NCI-H774 (cell line): ENCODE measurements at regions not wholly inside any gene's neighbourhood (a gene's known extent, or its start where the extent isn't known, plus 50 kb on each side); places are given as distances from the start of the nearest gene placed in this dataset.
A peak's percentile ranks its signal among the peaks of the same experiment; 100 is the strongest.
"Not testable (repeated sequence)": the region's sequence is repeated elsewhere in the genome, so short reads cannot be mapped to it uniquely, and the experiment has no call there.

Experiments
- DNase-seq: peaks from one replicate; lab custom pipeline; 2025; lab: John Stamatoyannopoulos, UW

DNA sequence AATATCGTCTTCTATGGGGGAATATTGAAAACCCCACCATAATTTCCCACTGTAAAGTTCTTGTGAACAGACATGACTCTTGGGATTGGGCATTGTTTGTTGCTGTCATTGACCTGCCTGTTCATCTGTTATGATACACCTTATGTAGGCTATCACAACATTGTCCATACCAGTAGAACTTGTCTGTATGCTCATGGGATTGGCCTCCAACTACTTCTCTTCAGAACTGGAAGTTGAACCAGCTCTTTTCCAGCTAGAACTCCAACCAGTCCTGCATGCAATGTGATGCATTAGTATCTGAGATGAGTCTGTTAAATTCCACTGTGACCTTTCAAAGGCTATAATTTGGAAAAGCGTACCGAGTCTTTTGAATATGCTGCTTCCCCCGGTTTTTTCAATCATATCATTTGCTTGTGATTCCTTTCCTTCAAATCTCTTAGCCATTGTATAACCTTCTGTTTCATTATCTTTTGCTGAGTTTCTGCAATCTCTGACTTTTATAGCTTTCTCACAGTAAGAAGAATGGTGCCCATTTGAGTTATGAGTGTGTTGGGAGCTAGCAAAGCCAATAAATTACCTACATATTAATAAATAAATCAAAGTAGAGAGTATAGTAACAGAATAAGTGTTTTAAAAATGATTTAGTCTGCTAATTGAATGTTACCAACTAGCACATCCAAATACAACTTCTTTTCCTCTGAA, 101.9 kb downstream of the PLK2 start:
- no peak for DNase-seq

DNA sequence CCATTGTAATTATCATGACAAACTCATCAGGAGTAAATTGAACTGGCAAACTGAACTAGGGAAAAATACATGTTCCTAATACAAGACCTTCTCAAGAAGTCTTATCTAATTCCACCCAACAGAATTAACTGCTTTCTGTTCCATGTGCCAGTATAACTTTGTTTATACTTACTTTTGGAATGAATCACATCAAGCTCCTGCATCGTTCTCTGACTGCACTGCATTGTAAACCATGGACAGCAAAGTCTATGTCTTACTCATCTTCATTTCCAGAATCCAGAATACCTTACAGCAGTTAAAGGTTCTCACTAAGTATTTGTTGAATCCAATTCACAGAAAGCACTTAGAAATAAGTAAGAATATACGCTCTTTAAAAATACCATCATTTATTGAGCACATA, 102.8 kb downstream of the PLK2 start:
- no peak for DNase-seq

GRCh38 chr5:58356662-58357061, 103.2 kb downstream of the PLK2 start:
- no peak for DNase-seq

DNA sequence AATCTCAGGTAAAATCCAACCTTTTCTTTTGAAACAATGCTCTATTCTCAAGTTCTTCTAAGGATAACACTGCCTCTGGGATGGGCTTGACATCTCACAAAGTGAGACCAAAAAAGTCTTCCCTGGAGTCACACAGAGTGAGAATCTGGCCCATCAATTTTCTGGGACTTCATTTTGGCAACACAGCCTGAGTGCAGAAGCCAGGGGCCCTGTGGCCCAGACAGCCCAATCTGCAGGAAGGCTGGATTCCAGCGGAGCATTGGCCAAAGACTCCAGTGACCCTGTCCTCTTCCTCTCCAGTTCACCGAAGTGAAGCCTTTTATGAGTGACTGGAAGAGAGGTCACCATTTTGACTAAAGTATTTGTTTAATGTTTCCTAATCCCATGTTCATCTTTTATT, 105.1 kb downstream of the PLK2 start:
- no peak for DNase-seq

DNA sequence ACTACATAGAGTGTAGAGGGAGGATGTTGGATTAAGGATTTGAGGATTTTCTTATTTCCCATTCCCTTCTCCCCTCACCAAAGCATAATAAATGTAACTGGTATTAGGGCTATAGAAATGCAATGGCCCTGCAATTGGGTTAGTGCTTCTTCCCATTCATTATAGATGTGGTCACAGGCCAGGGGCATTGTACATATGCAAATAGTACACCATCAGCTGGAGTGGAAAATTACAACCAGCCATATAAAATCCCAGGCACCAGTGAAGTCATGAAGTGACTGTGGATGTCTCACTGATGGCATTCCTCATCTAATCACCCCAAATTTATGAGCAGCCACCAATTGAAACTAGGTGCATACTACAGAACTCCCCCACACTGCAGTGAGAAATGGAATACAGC, 105.9 kb downstream of the PLK2 start:
- DNase-seq: no peak

DNA sequence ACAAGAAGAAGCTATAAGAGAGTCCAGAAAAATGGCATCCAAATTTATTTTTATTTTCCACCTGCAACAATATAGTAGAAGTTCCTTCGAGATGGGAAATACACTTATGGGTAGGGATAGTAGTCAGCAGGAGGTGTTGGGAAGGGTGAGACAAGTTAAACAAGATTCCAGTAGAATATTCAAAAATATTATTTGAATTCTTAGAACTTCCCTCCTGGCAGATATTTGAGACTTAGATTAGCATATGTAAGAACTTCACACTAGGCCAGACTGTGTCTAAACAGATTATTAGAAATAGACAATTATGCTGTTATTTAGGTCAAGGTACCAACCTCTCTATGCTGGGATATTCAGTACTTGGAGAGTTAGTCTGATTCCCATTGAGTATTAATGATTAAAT, 108.7 kb downstream of the PLK2 start:
- DNase-seq: no peak

- DNase-seq: no peak
These were observed 110.7 kb downstream of the PLK2 start for GRCh38 chr5:58348996-58349728.

DNA sequence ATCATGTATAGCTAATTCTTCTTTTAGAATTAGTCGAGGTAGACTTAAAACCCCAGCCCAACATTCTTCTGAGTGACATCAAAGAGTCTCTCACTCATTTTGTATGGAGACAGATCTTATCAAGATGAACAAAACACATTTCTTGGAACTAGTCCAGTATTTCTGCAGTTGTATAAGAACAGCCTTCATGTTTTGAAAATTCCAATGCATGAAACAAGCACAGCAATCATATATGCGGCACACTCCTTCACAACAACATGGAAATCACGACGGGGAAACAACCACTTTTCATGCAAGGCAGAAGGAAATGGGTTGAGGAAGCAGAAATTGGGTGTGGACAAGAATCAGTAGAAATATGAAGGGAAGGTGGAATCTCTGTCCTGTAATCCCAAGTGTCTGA, 113.8 kb downstream of the PLK2 start:
- no peak for DNase-seq

GRCh38 chr5:58341476-58341875, 118.4 kb downstream of the PLK2 start:
- no peak for DNase-seq

DNA sequence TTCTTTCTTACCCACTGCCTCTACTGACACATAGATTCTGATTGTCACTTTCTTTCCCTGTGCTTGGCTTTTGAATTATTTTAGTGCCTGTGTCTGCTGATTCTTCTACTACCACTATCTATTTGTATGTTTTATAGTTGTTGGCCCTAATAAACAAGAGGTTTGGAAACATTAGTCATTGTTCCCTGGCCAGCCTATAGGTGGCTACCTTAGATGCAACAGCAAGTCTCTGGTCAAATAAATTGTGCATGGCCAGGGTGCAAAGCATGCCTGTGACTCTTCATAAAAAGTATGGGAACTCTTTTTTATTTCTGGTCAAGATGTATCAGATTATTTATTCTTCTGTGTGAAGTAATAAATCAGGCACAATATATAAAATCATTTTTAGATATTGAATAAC, 124.4 kb downstream of the PLK2 start:
- no peak for DNase-seq

GRCh38 chr5:58334035-58334434, 125.9 kb downstream of the PLK2 start:
- DNase-seq: no peak

DNA sequence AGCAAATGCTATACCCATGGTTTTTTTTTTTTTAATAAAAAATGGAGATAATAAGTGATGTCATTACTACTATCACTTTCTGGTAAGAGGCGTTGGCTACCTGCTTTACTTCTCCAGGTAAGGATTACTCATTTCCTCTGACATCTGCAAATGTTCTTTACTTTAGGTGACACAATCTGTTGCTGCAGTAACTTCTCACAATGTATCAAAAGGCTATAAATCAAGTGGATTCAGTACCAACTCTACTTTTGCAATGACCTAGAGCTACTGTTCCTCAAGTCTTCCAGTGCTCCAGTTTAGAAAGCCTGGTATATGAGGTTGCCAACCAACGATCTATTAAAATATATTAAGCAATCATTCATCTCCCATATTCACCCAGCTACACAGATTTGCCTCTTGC, 129.1 kb downstream of the PLK2 start:
- DNase-seq: no peak

DNA sequence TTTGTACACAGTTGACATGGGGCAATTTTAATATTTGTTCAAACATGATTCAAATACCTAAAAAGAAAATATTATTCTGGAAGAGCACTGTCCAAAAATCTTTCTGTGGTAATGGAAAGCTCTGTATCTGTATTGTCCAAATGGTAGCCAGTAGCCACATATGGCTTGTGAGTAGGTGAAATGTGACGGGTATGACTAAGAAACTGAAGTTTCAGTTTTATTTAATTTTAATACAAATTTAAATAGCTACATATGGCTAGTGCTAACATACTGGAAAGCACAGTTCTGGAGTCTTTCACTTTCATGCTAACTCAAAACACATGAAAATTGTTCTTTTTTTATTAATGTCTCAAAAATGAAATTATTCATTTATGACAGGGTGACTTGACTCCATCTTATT, 132.6 kb downstream of the PLK2 start:
- no peak for DNase-seq

GRCh38 chr5:58326022-58326421, 133.9 kb downstream of the PLK2 start:
- DNase-seq: no peak

DNA sequence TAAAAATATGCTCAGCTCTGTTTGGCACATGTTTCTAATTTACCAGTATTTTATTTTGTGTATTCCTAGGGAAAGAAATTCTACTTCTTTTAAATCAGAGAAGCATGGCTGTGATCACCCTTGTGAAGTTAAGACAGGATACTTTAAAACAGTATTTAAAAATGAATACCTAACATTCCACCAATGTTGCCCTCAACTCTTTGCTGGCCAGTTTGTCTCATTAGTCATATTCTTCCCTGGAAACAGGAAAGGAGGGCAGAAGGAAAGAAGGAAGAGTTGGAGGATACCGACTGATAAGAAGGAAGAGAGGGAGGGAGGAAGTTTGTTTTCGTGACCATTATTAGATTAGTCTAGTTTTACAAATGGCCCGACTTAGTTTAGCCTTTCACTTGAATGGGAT, 137.4 kb downstream of the PLK2 start:
- no peak for DNase-seq

- DNase-seq: no peak
These were observed 141.4 kb downstream of the PLK2 start for GRCh38 chr5:58318468-58318867.

- DNase-seq: no peak
These were observed 142.1 kb downstream of the PLK2 start for GRCh38 chr5:58317808-58318207.

GRCh38 chr5:58317009-58317408, 142.9 kb downstream of the PLK2 start:
- no peak for DNase-seq

GRCh38 chr5:58315794-58316193, 144.1 kb downstream of the PLK2 start:
- DNase-seq: no peak

GRCh38 chr5:58314356-58315210, 145.3 kb downstream of the PLK2 start:
- peak; percentile 46 for DNase-seq

GRCh38 chr5:58312299-58312698, 147.6 kb downstream of the PLK2 start:
- DNase-seq: no peak

DNA sequence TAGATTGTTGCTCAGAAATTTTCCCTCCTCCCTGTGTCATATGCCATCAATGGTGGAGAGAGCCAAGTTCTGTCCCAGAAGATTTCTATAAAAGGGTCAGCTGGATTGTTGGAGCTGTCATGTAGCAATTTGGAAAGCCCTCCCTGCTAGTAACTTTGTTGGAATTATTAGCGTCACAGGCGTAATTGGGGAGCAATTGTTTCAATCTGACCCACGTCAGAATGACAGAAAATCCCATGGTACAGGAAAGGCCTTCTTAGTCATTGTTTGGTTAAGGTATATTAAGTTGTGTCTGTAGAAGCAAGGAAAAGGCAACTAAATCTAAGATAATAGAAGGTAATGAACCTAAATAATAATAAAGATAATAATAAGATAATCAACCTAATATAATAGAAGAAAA, 148.4 kb downstream of the PLK2 start:
- no peak for DNase-seq

DNA sequence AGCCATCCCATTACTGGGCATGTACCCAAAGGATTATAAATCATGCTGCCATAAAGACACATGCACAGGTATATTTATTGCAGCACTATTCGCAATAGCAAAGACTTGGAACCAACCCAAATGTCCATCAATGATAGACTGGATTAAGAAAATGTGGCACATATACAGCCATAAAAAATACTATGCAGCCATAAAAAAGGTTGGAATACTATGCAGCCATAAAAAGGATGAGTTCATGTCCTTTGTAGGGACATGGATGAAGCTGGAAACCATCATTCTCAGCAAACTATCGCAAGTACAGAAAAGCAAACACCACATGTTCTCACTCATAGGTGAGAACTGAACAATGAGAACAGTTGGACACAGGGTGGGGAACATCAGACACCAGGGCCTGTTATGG, 151.5 kb downstream of the PLK2 start:
- DNase-seq: not testable (repeated sequence)
